Ishikawa (cell line): ENCODE measurements at regions not wholly inside any gene's neighbourhood (a gene's known extent, or its start where the extent isn't known, plus 50 kb on each side); places are given as distances from the start of the nearest gene placed in this dataset.

ENCODE experiments used
- CEBPB ChIP-seq: IDR thresholded peaks from 2 replicates; pipeline ENCODE4 v1.6.1; 2012
- CREB1 ChIP-seq: IDR thresholded peaks from 2 replicates; pipeline ENCODE4 v1.6.1; 2012; ENCODE audit warnings: low read depth
- EGR1 ChIP-seq: IDR thresholded peaks from 2 replicates; pipeline ENCODE4 v1.6.1; 2012
- EP300 ChIP-seq: IDR thresholded peaks from 2 replicates; pipeline ENCODE4 v1.6.1; 2012; ENCODE audit warnings: borderline replicate concordance
- FOXM1 ChIP-seq: IDR thresholded peaks from 2 replicates; pipeline ENCODE4 v1.6.1; 2012; ENCODE audit warnings: low read depth, borderline replicate concordance
- MAX ChIP-seq: IDR thresholded peaks from 2 replicates; pipeline ENCODE4 v1.6.1; 2012
- NFIC ChIP-seq: IDR thresholded peaks from 2 replicates; pipeline ENCODE4 v1.6.1; 2012
- RAD21 ChIP-seq: IDR thresholded peaks from 2 replicates; pipeline ENCODE4 v1.6.1; 2012; ENCODE audit warnings: low read depth
- REST ChIP-seq: IDR thresholded peaks from 2 replicates; pipeline ENCODE4 v1.6.1; 2012; ENCODE audit warnings: low read depth, mild to moderate bottlenecking
- TAF1 ChIP-seq: IDR thresholded peaks from 2 replicates; pipeline ENCODE4 v1.6.1; 2012; ENCODE audit warnings: low read depth, mild to moderate bottlenecking
- TEAD4 ChIP-seq: IDR thresholded peaks from 2 replicates; pipeline ENCODE4 v1.6.1; 2012
- USF1 ChIP-seq: IDR thresholded peaks from 2 replicates; pipeline ENCODE4 v1.6.1; 2012
- YY1 ChIP-seq: IDR thresholded peaks from 2 replicates; pipeline ENCODE4 v1.6.1; 2012; ENCODE audit warnings: low read depth

- TF ChIP-seq EGR1 (no peak), YY1 (no peak), FOXM1 (no peak), CREB1 (no peak), REST (no peak), EP300 (no peak), MAX (no peak), USF1 (no peak), RAD21 (no peak), CEBPB (no peak), TAF1 (no peak), TEAD4 (no peak), NFIC (no peak)
Measured at GRCh38 chr9:92180002-92180400, 64.8 kb upstream of the SPTLC1 start.
